WTC11 (cell line): ENCODE measurements at regions not wholly inside any gene's neighbourhood (a gene's known extent, or its start where the extent isn't known, plus 50 kb on each side); places are given as distances from the start of the nearest gene placed in this dataset.

Source experiments
- CBFB ChIP-seq: sonication (generic); formaldehyde crosslinking; IDR thresholded peaks from 2 replicates; pipeline ENCODE4 v1.8.1; 2022; ENCODE audit warnings: mild to moderate bottlenecking, low read depth, missing genetic modification reagents
- CREB1 ChIP-seq: sonication (generic); formaldehyde crosslinking; IDR thresholded peaks from 2 replicates; pipeline ENCODE4 v1.8.0; 2023; ENCODE audit warnings: mild to moderate bottlenecking, missing genetic modification reagents
- CREM ChIP-seq: sonication (generic); formaldehyde crosslinking; IDR thresholded peaks from 2 replicates; pipeline ENCODE4 v1.8.1; 2022; ENCODE audit warnings: mild to moderate bottlenecking, missing genetic modification reagents, moderate library complexity
- IRF2 ChIP-seq: sonication (generic); formaldehyde crosslinking; IDR thresholded peaks from 2 replicates; pipeline ENCODE4 v1.8.0; 2022; ENCODE audit warnings: low read depth, missing genetic modification reagents, borderline replicate concordance
- JUN ChIP-seq: sonication (generic); formaldehyde crosslinking; IDR thresholded peaks from 2 replicates; pipeline ENCODE4 v1.8.0; 2023; ENCODE audit warnings: mild to moderate bottlenecking, missing genetic modification reagents
- NR2C2 ChIP-seq: sonication (generic); formaldehyde crosslinking; IDR thresholded peaks from 2 replicates; pipeline ENCODE4 v1.8.0; 2022; ENCODE audit warnings: mild to moderate bottlenecking, missing genetic modification reagents
- SOX15 ChIP-seq: fragments of 250-450 bp; sonication (Bioruptor Pico); IDR thresholded peaks from 2 replicates; pipeline ENCODE4 v1.9.0; 2021; ENCODE audit warnings: mild to moderate bottlenecking
- USF2 ChIP-seq: sonication (generic); formaldehyde crosslinking; IDR thresholded peaks from 2 replicates; pipeline ENCODE4 v1.8.1; 2023; ENCODE audit warnings: mild to moderate bottlenecking, missing genetic modification reagents, moderate library complexity
- ZNF317 ChIP-seq: sonication (generic); formaldehyde crosslinking; IDR thresholded peaks from 2 replicates; pipeline ENCODE4 v1.8.1; 2023; ENCODE audit warnings: low read depth, mild to moderate bottlenecking, moderate library complexity, missing genetic modification reagents, borderline replicate concordance
- ZSCAN18 ChIP-seq: fragments of 250-450 bp; sonication (Bioruptor Pico); IDR thresholded peaks from 2 replicates; pipeline ENCODE4 v2.1.2; 2022; ENCODE audit warnings: mild to moderate bottlenecking, moderate library complexity
- TF ChIP-seq, protein P1 (sequence below): fragments of 200-600 bp; IDR thresholded peaks from 2 replicates; pipeline ENCODE4 v1.8.0; 2022; ENCODE audit warnings: antibody characterized with exemption
- TF ChIP-seq, protein P2 (sequence below): sonication (generic); formaldehyde crosslinking; IDR thresholded peaks from 2 replicates; pipeline ENCODE4 v1.8.0; 2022; ENCODE audit warnings: mild to moderate bottlenecking, missing genetic modification reagents
- TF ChIP-seq, protein P3 (sequence below): sonication (generic); formaldehyde crosslinking; IDR thresholded peaks from 2 replicates; pipeline ENCODE4 v1.8.0; 2022; ENCODE audit warnings: mild to moderate bottlenecking, missing genetic modification reagents

DNA sequence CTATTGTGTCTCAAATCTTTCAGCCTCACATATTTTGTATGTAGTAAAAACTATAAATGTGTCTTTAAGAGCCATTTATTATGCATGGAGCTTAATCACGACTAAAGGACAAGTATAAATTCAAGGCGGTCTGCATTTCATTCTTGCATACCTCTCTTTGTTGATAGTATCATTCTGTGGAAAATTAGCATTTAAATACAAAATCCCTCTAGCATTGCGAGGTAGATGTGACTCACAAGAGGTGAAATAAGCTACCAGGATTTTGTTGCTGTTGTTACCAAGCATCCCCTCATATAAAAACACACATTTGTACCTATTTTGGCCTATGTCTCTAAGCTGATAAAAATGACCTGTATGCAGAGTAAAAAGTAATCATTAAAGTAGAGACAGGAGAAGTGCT lies 537.4 kb upstream of the LUZP2 start:
- TF ChIP-seq, protein P1, sequence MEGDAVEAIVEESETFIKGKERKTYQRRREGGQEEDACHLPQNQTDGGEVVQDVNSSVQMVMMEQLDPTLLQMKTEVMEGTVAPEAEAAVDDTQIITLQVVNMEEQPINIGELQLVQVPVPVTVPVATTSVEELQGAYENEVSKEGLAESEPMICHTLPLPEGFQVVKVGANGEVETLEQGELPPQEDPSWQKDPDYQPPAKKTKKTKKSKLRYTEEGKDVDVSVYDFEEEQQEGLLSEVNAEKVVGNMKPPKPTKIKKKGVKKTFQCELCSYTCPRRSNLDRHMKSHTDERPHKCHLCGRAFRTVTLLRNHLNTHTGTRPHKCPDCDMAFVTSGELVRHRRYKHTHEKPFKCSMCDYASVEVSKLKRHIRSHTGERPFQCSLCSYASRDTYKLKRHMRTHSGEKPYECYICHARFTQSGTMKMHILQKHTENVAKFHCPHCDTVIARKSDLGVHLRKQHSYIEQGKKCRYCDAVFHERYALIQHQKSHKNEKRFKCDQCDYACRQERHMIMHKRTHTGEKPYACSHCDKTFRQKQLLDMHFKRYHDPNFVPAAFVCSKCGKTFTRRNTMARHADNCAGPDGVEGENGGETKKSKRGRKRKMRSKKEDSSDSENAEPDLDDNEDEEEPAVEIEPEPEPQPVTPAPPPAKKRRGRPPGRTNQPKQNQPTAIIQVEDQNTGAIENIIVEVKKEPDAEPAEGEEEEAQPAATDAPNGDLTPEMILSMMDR, result no peak
- no peak for TF ChIP-seq CREB1 (CRISPR knock-in tag)
- no peak for TF ChIP-seq SOX15 (CRISPR knock-in tag)
- TF ChIP-seq CREM (CRISPR knock-in tag), result no peak
- TF ChIP-seq CBFB (CRISPR knock-in tag), result no peak
- no peak for TF ChIP-seq ZNF317 (CRISPR knock-in tag)
- no peak for TF ChIP-seq USF2 (CRISPR knock-in tag)
- no peak for TF ChIP-seq ZSCAN18 (CRISPR knock-in tag)
- TF ChIP-seq NR2C2 (CRISPR knock-in tag), result no peak
- no peak for TF ChIP-seq JUN
- TF ChIP-seq, protein P2, sequence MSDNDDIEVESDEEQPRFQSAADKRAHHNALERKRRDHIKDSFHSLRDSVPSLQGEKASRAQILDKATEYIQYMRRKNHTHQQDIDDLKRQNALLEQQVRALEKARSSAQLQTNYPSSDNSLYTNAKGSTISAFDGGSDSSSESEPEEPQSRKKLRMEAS (CRISPR knock-in tag), result no peak
- TF ChIP-seq IRF2, result no peak
- TF ChIP-seq, protein P3, sequence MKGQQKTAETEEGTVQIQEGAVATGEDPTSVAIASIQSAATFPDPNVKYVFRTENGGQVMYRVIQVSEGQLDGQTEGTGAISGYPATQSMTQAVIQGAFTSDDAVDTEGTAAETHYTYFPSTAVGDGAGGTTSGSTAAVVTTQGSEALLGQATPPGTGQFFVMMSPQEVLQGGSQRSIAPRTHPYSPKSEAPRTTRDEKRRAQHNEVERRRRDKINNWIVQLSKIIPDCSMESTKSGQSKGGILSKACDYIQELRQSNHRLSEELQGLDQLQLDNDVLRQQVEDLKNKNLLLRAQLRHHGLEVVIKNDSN (CRISPR knock-in tag), result no peak
